H9 (cell line): ENCODE measurements at regions not wholly inside any gene's neighbourhood (a gene's known extent, or its start where the extent isn't known, plus 50 kb on each side); places are given as distances from the start of the nearest gene placed in this dataset.

Source experiments
- DNase-seq: peaks from one replicate; pipeline ENCODE4 v3.0.0-alpha.2; 2017
- H2AFZ ChIP-seq: one replicate; pipeline ENCODE4 v1.6.1; 2013; ENCODE audit warnings: mild to moderate bottlenecking, low read length, control low read depth, moderate library complexity
- H2AK5ac ChIP-seq: 2 replicates; pipeline ENCODE4 v1.6.1; 2013; ENCODE audit warnings: low read length, control low read depth, mixed read lengths; ENCODE audit not compliant: insufficient read length
- H2BK120ac ChIP-seq: one replicate; pipeline ENCODE4 v1.6.1; 2013; ENCODE audit warnings: low read depth, mild to moderate bottlenecking, low read length, control low read depth, inconsistent platforms; ENCODE audit not compliant: poor library complexity, severe bottlenecking
- H2BK12ac ChIP-seq: 2 replicates; pipeline ENCODE4 v1.6.1; 2013; ENCODE audit warnings: low read length, control low read depth, mixed read lengths, low read depth; ENCODE audit not compliant: insufficient read length
- H2BK15ac ChIP-seq: 2 replicates; pipeline ENCODE4 v1.6.1; 2013; ENCODE audit warnings: low read depth, low read length, control low read depth
- H2BK20ac ChIP-seq: one replicate; pipeline ENCODE4 v1.6.1; 2013; ENCODE audit warnings: low read depth, mild to moderate bottlenecking, low read length, control low read depth, inconsistent platforms; ENCODE audit not compliant: poor library complexity, severe bottlenecking
- H2BK5ac ChIP-seq: 2 replicates; pipeline ENCODE4 v1.6.1; 2013; ENCODE audit warnings: low read length, control low read depth, mixed read lengths; ENCODE audit not compliant: insufficient read length
- H3K14ac ChIP-seq: 2 replicates; pipeline ENCODE4 v1.6.1; 2013; ENCODE audit warnings: low read length, control low read depth; ENCODE audit not compliant: insufficient read depth
- H3K18ac ChIP-seq: 2 replicates; pipeline ENCODE4 v1.6.1; 2013; ENCODE audit warnings: low read depth, mild to moderate bottlenecking, mixed read lengths, low read length, control low read depth; ENCODE audit not compliant: insufficient read length
- H3K23ac ChIP-seq: 2 replicates; pipeline ENCODE4 v1.6.1; 2013; ENCODE audit warnings: low read length, control low read depth, mixed read lengths, low read depth; ENCODE audit not compliant: insufficient read length
- H3K23me2 ChIP-seq: 2 replicates; pipeline ENCODE4 v1.6.1; 2013; ENCODE audit warnings: low read depth, mild to moderate bottlenecking, mixed read lengths, low read length, control low read depth; ENCODE audit not compliant: insufficient read length, poor library complexity, severe bottlenecking
- H3K27ac ChIP-seq: 2 replicates; pipeline ENCODE4 v1.5.1; 2013; ENCODE audit warnings: low read length, control low read depth, mixed read lengths, low read depth; ENCODE audit not compliant: insufficient read length
- H3K27me3 ChIP-seq: 2 replicates; pipeline ENCODE4 v1.6.1; 2013; ENCODE audit warnings: low read length, control low read depth, inconsistent platforms; ENCODE audit not compliant: insufficient read depth
- H3K4ac ChIP-seq: 2 replicates; pipeline ENCODE4 v1.6.1; 2013; ENCODE audit warnings: low read depth, mild to moderate bottlenecking, control low read depth, inconsistent platforms, low read length, moderate library complexity
- H3K4me1 ChIP-seq: 2 replicates; pipeline ENCODE4 v1.6.1; 2013; ENCODE audit warnings: low read length, control low read depth, inconsistent platforms; ENCODE audit not compliant: insufficient read depth
- H3K4me2 ChIP-seq: 2 replicates; pipeline ENCODE4 v1.6.1; 2013; ENCODE audit warnings: low read length, control low read depth, mixed read lengths; ENCODE audit not compliant: insufficient read length, insufficient read depth
- H3K56ac ChIP-seq: 2 replicates; pipeline ENCODE4 v1.6.1; 2013; ENCODE audit warnings: low read depth, mild to moderate bottlenecking, mixed read lengths, low read length, control low read depth; ENCODE audit not compliant: insufficient read length
- H3K79me1 ChIP-seq: 2 replicates; pipeline ENCODE4 v1.6.1; 2013; ENCODE audit warnings: low read depth, mild to moderate bottlenecking, moderate library complexity, low read length, control low read depth, inconsistent platforms; ENCODE audit not compliant: insufficient read depth, poor library complexity, severe bottlenecking
- H3K79me2 ChIP-seq: 2 replicates; pipeline ENCODE4 v1.6.1; 2013; ENCODE audit warnings: low read length, control low read depth, inconsistent platforms; ENCODE audit not compliant: insufficient read depth
- H3K9ac ChIP-seq: 2 replicates; pipeline ENCODE4 v1.6.1; 2013; ENCODE audit warnings: low read length, control low read depth, mixed read lengths; ENCODE audit not compliant: insufficient read length; ENCODE audit errors: extremely low read depth
- H3K9me3 ChIP-seq: one replicate; pipeline ENCODE4 v1.6.1; 2013; ENCODE audit warnings: low read depth, low read length, inconsistent platforms; ENCODE audit not compliant: control insufficient read depth
- H3T11ph ChIP-seq: one replicate; pipeline ENCODE4 v1.6.1; 2013; ENCODE audit warnings: mild to moderate bottlenecking, low read length, control low read depth, inconsistent platforms
- H4K20me1 ChIP-seq: one replicate; pipeline ENCODE4 v1.6.1; 2013; ENCODE audit not compliant: control insufficient read depth, insufficient read length, insufficient read depth
- H4K5ac ChIP-seq: 2 replicates; pipeline ENCODE4 v1.6.1; 2013; ENCODE audit warnings: low read depth, mild to moderate bottlenecking, mixed read lengths, low read length, control low read depth; ENCODE audit not compliant: insufficient read length
- H4K8ac ChIP-seq: replicated peaks from 2 replicates; pipeline ENCODE4 v1.6.1; 2013; ENCODE audit warnings: low read length, control low read depth, mixed read lengths, low read depth; ENCODE audit not compliant: insufficient read length
- H4K91ac ChIP-seq: 2 replicates; pipeline ENCODE4 v1.6.1; 2013; ENCODE audit warnings: low read depth, mild to moderate bottlenecking, moderate library complexity, mixed read lengths, low read length, control low read depth; ENCODE audit not compliant: insufficient read length
- H3K27ac Mint-ChIP-seq, 3 experiments: 2 replicates in 2 of 3; 3 replicates in 1 of 3; pipeline ENCODE4 v1.8.0; 2020 to 2021; ENCODE audit warnings: mixed read lengths in 3 of 3, mild to moderate bottlenecking in 1 of 3, moderate library complexity in 1 of 3
- H3K27me3 Mint-ChIP-seq: 2 replicates; pipeline ENCODE4 v1.8.0; 2021; ENCODE audit warnings: low read depth, mild to moderate bottlenecking, moderate library complexity, mixed read lengths
- H3K36me3 Mint-ChIP-seq, 3 experiments: 2 replicates in 2 of 3; 3 replicates in 1 of 3; pipeline ENCODE4 v1.8.0; 2020 to 2021; ENCODE audit warnings: low read depth in 3 of 3, mixed read lengths in 3 of 3; ENCODE audit not compliant: insufficient read depth in 1 of 3
- H3K4me1 Mint-ChIP-seq, 2 experiments: 2 replicates each; pipeline ENCODE4 v1.8.0; 2020; ENCODE audit warnings: mixed read lengths in 2 of 2
- H3K4me3 Mint-ChIP-seq, 2 experiments: 2 replicates in 1 of 2; 3 replicates in 1 of 2; pipeline ENCODE4 v1.8.0; 2020 to 2021; ENCODE audit warnings: mild to moderate bottlenecking in 2 of 2, mixed read lengths in 2 of 2, moderate library complexity in 1 of 2
- H3K9me3 Mint-ChIP-seq, 2 experiments: 2 replicates in 1 of 2; 3 replicates in 1 of 2; pipeline ENCODE4 v1.8.0; 2020; ENCODE audit warnings: mild to moderate bottlenecking in 2 of 2, mixed read lengths in 2 of 2, moderate library complexity in 1 of 2
- WGBS: extraction: QIAGEN DNeasy Blood & Tissue Kit; methylation state at CpG from one replicate; pipeline ENCODE4 v1.1.7; 2013; ENCODE audit warnings: missing lambda C conversion rate, low lambda C conversion rate, mixed read lengths; ENCODE audit not compliant: insufficient read length; ENCODE audit errors: extremely low coverage; 5-methylcytosine and 5-hydroxymethylcytosine counted together
- TF ChIP-seq, protein P1 (sequence below): fragments of 200-600 bp; sonication (generic); conservative IDR thresholded peaks from 3 replicates; pipeline ENCODE4 v1.8.0; 2021; ENCODE audit warnings: antibody characterized with exemption, mild to moderate bottlenecking

DNA sequence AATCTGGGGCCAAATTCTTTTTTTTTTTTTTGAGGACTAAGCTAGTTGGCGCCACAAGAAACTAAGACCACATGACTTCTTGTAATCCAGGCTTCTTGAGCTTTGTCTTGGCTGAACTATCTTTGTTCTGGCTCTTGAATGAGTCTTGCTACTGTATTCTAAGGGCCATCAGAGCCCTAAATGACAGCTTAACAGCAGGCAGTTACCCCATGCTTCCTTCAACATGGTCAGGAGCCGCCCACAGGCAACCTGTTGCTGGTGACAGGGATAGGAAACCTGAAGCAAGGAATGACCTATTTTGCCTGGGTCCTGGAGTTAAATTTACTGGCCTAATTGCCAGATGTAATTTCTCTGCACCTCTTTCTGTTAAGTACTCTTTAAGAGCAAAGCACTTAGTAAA lies 188.2 kb upstream of the PLXNA2 start:
- no peaks in the 10 kb centered on the region; a peak in 1 of 5 replicates for H3K9me3 Mint-ChIP-seq
- H3K36me3 Mint-ChIP-seq = no peaks in the 10 kb centered on the region
- H3K9ac ChIP-seq = no peak overlapping the region
- no peak overlapping the region for H2BK12ac ChIP-seq
- no peak for DNase-seq
- H3K23me2 ChIP-seq = no peaks in the 10 kb centered on the region
- H3K9me3 ChIP-seq = no peaks in the 10 kb centered on the region
- H2BK120ac ChIP-seq = no peak overlapping the region
- no peak overlapping the region for H3K18ac ChIP-seq
- no peak overlapping the region for H2AFZ ChIP-seq
- H2AK5ac ChIP-seq = no peak overlapping the region
- H3T11ph ChIP-seq = no peak overlapping the region
- no peak overlapping the region for H3K27ac ChIP-seq
- WGBS = no CpG with 5 or more reads among the region's 2 CpGs
- TF ChIP-seq, protein P1, sequence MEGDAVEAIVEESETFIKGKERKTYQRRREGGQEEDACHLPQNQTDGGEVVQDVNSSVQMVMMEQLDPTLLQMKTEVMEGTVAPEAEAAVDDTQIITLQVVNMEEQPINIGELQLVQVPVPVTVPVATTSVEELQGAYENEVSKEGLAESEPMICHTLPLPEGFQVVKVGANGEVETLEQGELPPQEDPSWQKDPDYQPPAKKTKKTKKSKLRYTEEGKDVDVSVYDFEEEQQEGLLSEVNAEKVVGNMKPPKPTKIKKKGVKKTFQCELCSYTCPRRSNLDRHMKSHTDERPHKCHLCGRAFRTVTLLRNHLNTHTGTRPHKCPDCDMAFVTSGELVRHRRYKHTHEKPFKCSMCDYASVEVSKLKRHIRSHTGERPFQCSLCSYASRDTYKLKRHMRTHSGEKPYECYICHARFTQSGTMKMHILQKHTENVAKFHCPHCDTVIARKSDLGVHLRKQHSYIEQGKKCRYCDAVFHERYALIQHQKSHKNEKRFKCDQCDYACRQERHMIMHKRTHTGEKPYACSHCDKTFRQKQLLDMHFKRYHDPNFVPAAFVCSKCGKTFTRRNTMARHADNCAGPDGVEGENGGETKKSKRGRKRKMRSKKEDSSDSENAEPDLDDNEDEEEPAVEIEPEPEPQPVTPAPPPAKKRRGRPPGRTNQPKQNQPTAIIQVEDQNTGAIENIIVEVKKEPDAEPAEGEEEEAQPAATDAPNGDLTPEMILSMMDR = no peak
- H3K4me1 ChIP-seq = peaks cover 8% of the 10 kb centered on the region
- no peak overlapping the region for H2BK15ac ChIP-seq
- no peak overlapping the region for H3K56ac ChIP-seq
- no peaks in the 10 kb centered on the region for H4K20me1 ChIP-seq
- H3K14ac ChIP-seq = no peak overlapping the region
- H4K5ac ChIP-seq = no peak overlapping the region
- no peak overlapping the region for H3K23ac ChIP-seq
- H3K4ac ChIP-seq = no peak overlapping the region
- no peak overlapping the region for H3K4me3 Mint-ChIP-seq
- H2BK20ac ChIP-seq = no peak overlapping the region
- peaks cover 27 to 35% of the 10 kb centered on the region in 2 experiments for H3K4me1 Mint-ChIP-seq
- no peak overlapping the region for H2BK5ac ChIP-seq
- no peaks in the 10 kb centered on the region for H3K79me1 ChIP-seq
- no peak overlapping the region for H3K27ac Mint-ChIP-seq
- H4K91ac ChIP-seq = no peak overlapping the region
- no peaks in the 10 kb centered on the region for H3K79me2 ChIP-seq
- no peak overlapping the region for H4K8ac ChIP-seq
- no peak overlapping the region for H3K4me2 ChIP-seq
- H3K27me3 Mint-ChIP-seq = no peaks in the 10 kb centered on the region
- no peaks in the 10 kb centered on the region for H3K27me3 ChIP-seq
